Testis (tissue), 2 donors: ENCODE measurements at regions not wholly inside any gene's neighbourhood (a gene's known extent, or its start where the extent isn't known, plus 50 kb on each side); places are given as distances from the start of the nearest gene placed in this dataset.

Experiments used
- DNase-seq: peaks from one replicate; pipeline ENCODE4 v3.0.0-alpha.2; 2019
- H3K27ac ChIP-seq, 2 donors: fragments of 200-600 bp; sonication (generic); one replicate each; pipeline ENCODE4 v1.5.1; 2019
- H3K27me3 ChIP-seq: fragments of 200-600 bp; sonication (generic); one replicate; pipeline ENCODE4 v1.5.1; 2019
- H3K36me3 ChIP-seq: fragments of 200-600 bp; sonication (generic); one replicate; pipeline ENCODE4 v1.5.1; 2017; ENCODE audit warnings: low read depth; ENCODE audit errors: missing control alignments
- H3K4me1 ChIP-seq: fragments of 200-600 bp; sonication (generic); one replicate; pipeline ENCODE4 v1.5.1; 2019
- H3K4me3 ChIP-seq, 2 donors: fragments of 200-600 bp; sonication (generic); one replicate each; pipeline ENCODE4 v1.5.1; 2017 to 2019
- H3K9me3 ChIP-seq: fragments of 200-600 bp; sonication (generic); one replicate; pipeline ENCODE4 v1.5.1; 2017
- CTCF ChIP-seq, 3 experiments: fragments of 450-650 bp in 2 of 3; fragments of 200-600 bp in 1 of 3; sonication (generic) in 1 of 3; IDR thresholded peaks; one replicate each; pipeline ENCODE4 v1.5.1; 2016 to 2019; ENCODE audit warnings: antibody characterized with exemption in 3 of 3, mild to moderate bottlenecking in 2 of 3, moderate library complexity in 1 of 3
- POLR2A ChIP-seq: fragments of 450-650 bp; IDR thresholded peaks from one replicate; pipeline ENCODE4 v1.6.1; 2017; ENCODE audit warnings: antibody characterized with exemption, mild to moderate bottlenecking, moderate library complexity
- WGBS, 2 donors: methylation state at CpG; one replicate each; pipeline ENCODE4 v1.1.5; 2018; 5-methylcytosine and 5-hydroxymethylcytosine counted together
- intact Hi-C: fragments of 100-400 bp; cut with DNase I; formaldehyde crosslinking; loops from one replicate; pipeline ENCODE4 v1.15.1; 2023; ENCODE audit warnings: low total_unique reads

GRCh38 chr4:185991770-185992169 lies 77.2 kb upstream of the TLR3 start:
- no peak overlapping the region for H3K4me3 ChIP-seq
- no peak for DNase-seq
- no peaks in the 10 kb centered on the region for H3K36me3 ChIP-seq
- 85 to 86% methylated on average over 3 of the region's 3 CpGs for WGBS, 2 donors
- H3K27me3 ChIP-seq, result no peaks in the 10 kb centered on the region
- intact Hi-C loops, result no loop called here
- H3K27ac ChIP-seq, result no peak overlapping the region
- no peaks in the 10 kb centered on the region for H3K9me3 ChIP-seq
- H3K4me1 ChIP-seq, result no peaks in the 10 kb centered on the region
- TF ChIP-seq CTCF (IDR thresholded peaks at IDR 0.05) (no peak), POLR2A (no peak)

- Histone ChIP-seq H3K27ac (no peak overlapping the region), H3K27me3 (no peaks in the 10 kb centered on the region), H3K36me3 (no peaks in the 10 kb centered on the region), H3K4me3 (no peak overlapping the region), H3K4me1 (no peaks in the 10 kb centered on the region), H3K9me3 (no peaks in the 10 kb centered on the region)
- TF ChIP-seq POLR2A, result no peak
- TF ChIP-seq CTCF (IDR thresholded peaks at IDR 0.05), result no peak
- DNase-seq, result no peak
- 61 to 62% methylated on average over 2 of the region's 2 CpGs for WGBS, 2 donors
- intact Hi-C loops, result no loop called here
These were observed 76.4 kb upstream of the TLR3 start for GRCh38 chr4:185992585-185992984.

- TF ChIP-seq POLR2A (no peak), CTCF (IDR thresholded peaks at IDR 0.05) (no peak)
- H3K9me3 ChIP-seq, result no peaks in the 10 kb centered on the region
- no peaks in the 10 kb centered on the region for H3K27me3 ChIP-seq
- no peak overlapping the region for H3K4me3 ChIP-seq
- 80 to 83% methylated on average over 6 of the region's 6 CpGs for WGBS, 2 donors
- no peaks in the 10 kb centered on the region for H3K36me3 ChIP-seq
- intact Hi-C loops, result no loop called here
- DNase-seq, result no peak
- no peak overlapping the region for H3K27ac ChIP-seq
- H3K4me1 ChIP-seq, result no peaks in the 10 kb centered on the region
These were observed 75.5 kb upstream of the TLR3 start for GRCh38 chr4:185993328-185993973.

- intact Hi-C loops, result no loop called here
- Histone ChIP-seq H3K4me3 (no peak overlapping the region), H3K27ac (no peak overlapping the region), H3K9me3 (no peaks in the 10 kb centered on the region), H3K4me1 (no peaks in the 10 kb centered on the region), H3K27me3 (no peaks in the 10 kb centered on the region), H3K36me3 (no peaks in the 10 kb centered on the region)
- TF ChIP-seq CTCF (IDR thresholded peaks at IDR 0.05), result no peak
- TF ChIP-seq POLR2A, result no peak
- WGBS, 2 donors, result 72 to 85% methylated on average over 1 of the region's 1 CpG
- no peak for DNase-seq
These were observed 74.2 kb upstream of the TLR3 start for GRCh38 chr4:185994750-185995149.

GRCh38 chr4:185995665-185996064 lies 73.3 kb upstream of the TLR3 start:
- intact Hi-C loops, result no loop called here
- TF ChIP-seq POLR2A, result no peak
- TF ChIP-seq CTCF (IDR thresholded peaks at IDR 0.05), result no peak
- Histone ChIP-seq H3K36me3 (no peaks in the 10 kb centered on the region), H3K27ac (no peak overlapping the region), H3K4me3 (no peak overlapping the region), H3K9me3 (no peaks in the 10 kb centered on the region), H3K27me3 (no peaks in the 10 kb centered on the region), H3K4me1 (no peaks in the 10 kb centered on the region)
- DNase-seq, result no peak
- 89 to 93% methylated on average over 6 of the region's 6 CpGs for WGBS, 2 donors
